GM12878 (cell line): ENCODE measurements at regions not wholly inside any gene's neighbourhood (a gene's known extent, or its start where the extent isn't known, plus 50 kb on each side); places are given as distances from the start of the nearest gene placed in this dataset.

Experiments
- BCL11A ChIP-seq: IDR thresholded peaks from 2 replicates; pipeline ENCODE4 v1.6.1; 2011; ENCODE audit warnings: low read depth, low read length
- BHLHE40 ChIP-seq, 2 experiments: fragments of 450-650 bp in 1 of 2; IDR thresholded peaks; 2 replicates each; pipeline ENCODE4 v1.6.1; 2011 to 2017; ENCODE audit warnings: low read depth in 2 of 2, borderline replicate concordance in 1 of 2, improper control_type of control experiment in 1 of 2, low read length in 1 of 2, mild to moderate bottlenecking in 1 of 2
- BRCA1 ChIP-seq: IDR thresholded peaks from 2 replicates; pipeline ENCODE4 v1.6.1; 2011; ENCODE audit warnings: low read depth, low read length, improper control_type of control experiment
- PKNOX1 ChIP-seq: fragments of 450-650 bp; IDR thresholded peaks from 2 replicates; pipeline ENCODE4 v1.6.1; 2016; ENCODE audit warnings: mild to moderate bottlenecking
- POLR2A ChIP-seq: IDR thresholded peaks from 2 replicates; pipeline ENCODE4 v1.6.1; 2011; ENCODE audit warnings: low read depth, mild to moderate bottlenecking, low read length
- RELA ChIP-seq: fragments of 450-650 bp; IDR thresholded peaks from 2 replicates; pipeline ENCODE4 v1.8.0; 2014; ENCODE audit warnings: borderline replicate concordance; ENCODE audit not compliant: partially characterized antibody
- SUPT20H ChIP-seq: IDR thresholded peaks from 2 replicates; pipeline ENCODE4 v1.6.1; 2011; ENCODE audit warnings: low read depth, mild to moderate bottlenecking, low read length, moderate library complexity, borderline replicate concordance; ENCODE audit not compliant: control insufficient read depth
- USF1 ChIP-seq: IDR thresholded peaks from 2 replicates; pipeline ENCODE4 v1.6.1; 2011; ENCODE audit warnings: borderline replicate concordance, low read depth, mild to moderate bottlenecking, moderate library complexity, mixed read lengths, low read length; ENCODE audit not compliant: insufficient read depth; ENCODE audit errors: extremely low read length
- TF ChIP-seq, protein P1 (sequence below): IDR thresholded peaks from 2 replicates; pipeline ENCODE4 v1.6.1; 2011; ENCODE audit warnings: low read depth, mild to moderate bottlenecking, low read length, moderate library complexity, borderline replicate concordance; ENCODE audit errors: extremely low read depth

GRCh38 chr4:38411981-38412536 lies 251.9 kb upstream of the KLF3 start:
- TF ChIP-seq SUPT20H (no peak), BRCA1 (no peak), USF1 (no peak), BHLHE40 (IDR thresholded peaks at IDR 0.05; ENCODE audit: borderline replicate concordance in 1 of 2, low read depth in 2 of 2, low read length in 1 of 2) (no peak), RELA (no peak), POLR2A (no peak), PKNOX1 (no peak), BCL11A (no peak)
- TF ChIP-seq, protein P1, sequence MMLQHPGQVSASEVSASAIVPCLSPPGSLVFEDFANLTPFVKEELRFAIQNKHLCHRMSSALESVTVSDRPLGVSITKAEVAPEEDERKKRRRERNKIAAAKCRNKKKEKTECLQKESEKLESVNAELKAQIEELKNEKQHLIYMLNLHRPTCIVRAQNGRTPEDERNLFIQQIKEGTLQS = no peak
